ENCODE measurements at regions not wholly inside any gene's neighbourhood (a gene's known extent, or its start where the extent isn't known, plus 50 kb on each side); places are given as distances from the start of the nearest gene placed in this dataset.

- TF ChIP-seq SPI1 (IDR thresholded peaks at IDR 0.05; ENCODE audit: borderline replicate concordance, low read depth) = no peak
- no peak for TF ChIP-seq CTCF (IDR thresholded peaks at IDR 0.05; ENCODE audit: insufficient read depth, low read length)
- no peak for TF ChIP-seq REST (IDR thresholded peaks at IDR 0.05; ENCODE audit: insufficient replicate concordance, low read depth)
Measured at GRCh38 chr18:75530118-75530517, 102.6 kb upstream of the SMIM21 start.

Measured in HL-60 (cell line).